Naive B cell (primary cell): ENCODE measurements at regions not wholly inside any gene's neighbourhood (a gene's known extent, or its start where the extent isn't known, plus 50 kb on each side); places are given as distances from the start of the nearest gene placed in this dataset.

Experiments used
- ATAC-seq, 2 donors: fragments of 150-1000 bp; cut with Tn5 transposase; 2 replicates each; pipeline ENCODE4 v1.10.0; 2021; ENCODE audit warnings: low read depth in 2 of 2, mild to moderate bottlenecking in 2 of 2, moderate library complexity in 2 of 2
- DNase-seq: peaks from one replicate; pipeline ENCODE4 v3.0.0; 2022
- H3K27ac Mint-ChIP-seq, 6 donors: one replicate each; pipeline ENCODE4 v1.8.0; 2020 to 2022; ENCODE audit warnings: mild to moderate bottlenecking in 6 of 6, mixed read lengths in 6 of 6, moderate library complexity in 5 of 6, inconsistent platforms in 2 of 6
- H3K27me3 Mint-ChIP-seq, 3 donors: one replicate each; pipeline ENCODE4 v1.8.0; 2021 to 2022; ENCODE audit warnings: mixed read lengths in 3 of 3, mild to moderate bottlenecking in 1 of 3
- H3K36me3 Mint-ChIP-seq, 2 donors: one replicate each; pipeline ENCODE4 v1.8.0; 2020 to 2022; ENCODE audit warnings: mixed read lengths in 2 of 2, inconsistent platforms in 1 of 2, mild to moderate bottlenecking in 1 of 2
- H3K4me1 Mint-ChIP-seq, 3 donors: one replicate each; pipeline ENCODE4 v1.8.0; 2020 to 2022; ENCODE audit warnings: mixed read lengths in 3 of 3, inconsistent platforms in 1 of 3, mild to moderate bottlenecking in 1 of 3, moderate library complexity in 1 of 3
- H3K4me3 Mint-ChIP-seq, 8 donors: one replicate each; pipeline ENCODE4 v1.8.0; 2020 to 2022; ENCODE audit warnings: mild to moderate bottlenecking in 8 of 8, mixed read lengths in 8 of 8, moderate library complexity in 8 of 8, inconsistent platforms in 2 of 8
- H3K9me3 Mint-ChIP-seq, 7 donors: one replicate each; pipeline ENCODE4 v1.8.0; 2020 to 2022; ENCODE audit warnings: mixed read lengths in 7 of 7, mild to moderate bottlenecking in 5 of 7, inconsistent platforms in 2 of 7, moderate library complexity in 1 of 7

DNA sequence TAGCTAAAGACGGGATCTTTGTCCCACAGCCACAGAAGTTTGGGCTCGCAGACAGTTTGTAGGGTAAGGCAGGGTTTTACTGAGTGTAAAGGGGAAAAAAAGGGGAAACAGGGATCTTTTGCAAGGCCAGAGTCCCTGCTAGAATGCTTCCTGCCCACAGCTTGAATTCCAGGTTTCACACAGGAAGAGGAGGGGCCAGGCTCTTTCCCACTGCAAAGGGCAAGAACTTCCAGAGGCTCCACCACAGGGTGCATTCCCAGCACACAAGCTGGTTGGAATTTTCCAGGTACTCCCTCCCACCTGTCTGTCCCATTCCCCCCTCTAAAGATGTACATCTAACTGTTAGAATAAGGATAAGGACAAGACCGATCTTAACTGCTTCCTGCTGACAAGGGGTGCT is 1126.9 kb downstream of the KCNT2 start:
- Mint-ChIP-seq H3K9me3 (peaks cover 0 to 6% (median 0%) of the 10 kb centered on the region in 7 donors), H3K4me3 (no peak overlapping the region), H3K27ac (no peak overlapping the region), H3K27me3 (no peaks in the 10 kb centered on the region), H3K36me3 (no peaks in the 10 kb centered on the region), H3K4me1 (no peaks in the 10 kb centered on the region)
- no peak for ATAC-seq
- no peak for DNase-seq

DNA sequence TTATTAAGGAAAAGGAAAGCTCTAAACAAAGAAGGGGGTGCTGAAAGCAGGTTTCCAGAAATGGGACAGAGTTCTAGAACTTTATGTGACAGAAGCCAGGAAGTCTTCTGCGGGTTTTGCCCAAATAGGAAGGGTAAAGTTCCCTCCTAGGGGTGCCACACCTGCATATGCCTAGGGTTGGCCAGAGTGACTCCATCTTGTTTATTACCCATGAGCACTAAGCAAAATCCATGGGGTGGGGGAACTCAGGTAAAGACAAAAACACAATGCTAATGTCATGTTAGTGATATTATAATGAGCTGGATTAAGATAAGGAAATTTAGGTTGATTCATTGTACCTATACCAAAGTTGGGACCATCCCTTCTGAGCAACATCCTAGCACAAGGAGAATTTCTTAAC is 1132.7 kb downstream of the KCNT2 start:
- Mint-ChIP-seq H3K36me3 (no peaks in the 10 kb centered on the region), H3K9me3 (peaks cover 0 to 2% (median 0%) of the 10 kb centered on the region in 7 donors), H3K4me1 (no peaks in the 10 kb centered on the region), H3K27ac (no peak overlapping the region), H3K27me3 (no peaks in the 10 kb centered on the region), H3K4me3 (no peak overlapping the region)
- ATAC-seq: no peak
- DNase-seq: no peak

DNA sequence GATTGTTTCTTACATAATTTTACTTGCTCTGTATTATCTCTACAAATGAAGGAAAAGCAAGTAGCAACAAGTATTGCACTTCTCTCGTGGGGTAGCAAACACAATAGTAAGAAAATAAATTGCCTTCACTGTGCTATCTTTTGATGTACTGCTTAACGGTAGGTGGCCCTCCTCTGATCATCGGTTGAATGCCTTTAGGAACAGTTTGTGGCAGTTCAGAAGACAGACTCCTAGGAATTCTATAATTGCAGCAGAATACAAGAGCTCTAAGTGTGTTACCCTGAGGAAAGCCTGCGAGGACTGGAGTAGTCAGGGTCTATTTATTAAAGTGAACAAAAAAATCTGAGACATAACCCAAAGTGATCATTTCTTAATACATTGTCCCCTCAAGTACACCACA is 1135.9 kb downstream of the KCNT2 start:
- DNase-seq: no peak
- Mint-ChIP-seq H3K27me3 (no peaks in the 10 kb centered on the region), H3K27ac (no peak overlapping the region), H3K4me1 (no peaks in the 10 kb centered on the region), H3K36me3 (no peaks in the 10 kb centered on the region), H3K4me3 (no peak overlapping the region), H3K9me3 (peaks cover 0 to 2% (median 0%) of the 10 kb centered on the region in 7 donors)
- ATAC-seq: no peak

GRCh38 chr1:195466639-195467038 is 1141.6 kb downstream of the KCNT2 start:
- peaks cover 0 to 5% (median 2%) of the 10 kb centered on the region in 7 donors for H3K9me3 Mint-ChIP-seq
- no peaks in the 10 kb centered on the region for H3K36me3 Mint-ChIP-seq
- no peak overlapping the region for H3K27ac Mint-ChIP-seq
- no peak overlapping the region for H3K4me3 Mint-ChIP-seq
- no peak for ATAC-seq
- no peaks in the 10 kb centered on the region for H3K27me3 Mint-ChIP-seq
- DNase-seq: no peak
- no peaks in the 10 kb centered on the region for H3K4me1 Mint-ChIP-seq

DNA sequence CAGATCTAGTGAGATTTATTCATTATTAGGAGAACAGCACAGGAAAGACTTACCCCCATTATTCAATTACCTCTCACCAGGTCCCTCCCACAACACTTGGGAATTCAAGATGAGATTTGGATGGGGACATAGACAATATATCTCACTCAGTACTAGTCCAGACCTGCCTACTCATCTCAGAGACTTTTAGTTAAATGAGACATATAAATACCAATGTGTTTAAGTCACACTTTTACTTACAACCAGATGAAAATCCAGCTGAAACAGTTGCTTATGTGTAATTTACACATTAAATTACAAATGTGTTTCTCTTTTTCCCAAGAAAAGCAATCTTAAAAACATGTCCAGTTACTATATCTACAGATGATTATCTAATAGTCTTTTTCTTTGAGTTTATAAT is 1145.6 kb downstream of the KCNT2 start:
- Mint-ChIP-seq H3K27ac (no peak overlapping the region), H3K4me1 (no peaks in the 10 kb centered on the region), H3K27me3 (no peaks in the 10 kb centered on the region), H3K9me3 (peaks cover 0 to 5% (median 2%) of the 10 kb centered on the region in 7 donors), H3K4me3 (no peak overlapping the region), H3K36me3 (no peaks in the 10 kb centered on the region)
- ATAC-seq (no peak), DNase-seq (no peak)

GRCh38 chr1:195462152-195462551 is 1146.1 kb downstream of the KCNT2 start:
- Mint-ChIP-seq H3K36me3 (no peaks in the 10 kb centered on the region), H3K9me3 (peaks cover 0 to 5% (median 2%) of the 10 kb centered on the region in 7 donors), H3K27ac (no peak overlapping the region)

DNA sequence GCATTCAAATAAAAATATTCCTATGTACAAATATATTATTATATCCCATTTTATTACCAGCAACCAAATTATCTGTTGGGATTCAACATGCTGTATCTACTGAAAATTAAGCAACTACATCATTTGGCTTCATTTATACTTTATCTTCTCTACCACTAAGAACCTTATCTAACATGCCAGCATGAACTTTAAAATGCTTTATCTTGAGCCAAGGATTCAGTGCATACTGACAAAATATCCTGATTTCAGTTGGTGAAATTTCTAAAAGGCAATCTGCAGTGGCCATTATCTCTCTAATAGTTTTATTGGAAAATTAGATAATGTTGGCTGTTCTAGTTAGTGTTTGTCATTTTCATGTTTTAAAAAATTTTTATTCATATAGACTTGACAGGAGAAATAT is 1149.9 kb downstream of the KCNT2 start:
- no peak for ATAC-seq
- DNase-seq: no peak
- Mint-ChIP-seq H3K36me3 (no peaks in the 10 kb centered on the region), H3K4me3 (no peak overlapping the region), H3K9me3 (peaks cover 0 to 13% (median 3%) of the 10 kb centered on the region in 7 donors), H3K27me3 (no peaks in the 10 kb centered on the region), H3K4me1 (no peaks in the 10 kb centered on the region), H3K27ac (no peak overlapping the region)

More at GRCh38 chr1:195462152-195462551, 1146.1 kb downstream of the KCNT2 start:
- DNase-seq: no peak
- Mint-ChIP-seq H3K27me3 (no peaks in the 10 kb centered on the region), H3K4me1 (no peaks in the 10 kb centered on the region), H3K4me3 (no peak overlapping the region)
- no peak for ATAC-seq

GRCh38 chr1:195450794-195451193 is 1157.4 kb downstream of the KCNT2 start:
- Mint-ChIP-seq H3K36me3 (no peaks in the 10 kb centered on the region), H3K4me3 (no peak overlapping the region), H3K27me3 (no peaks in the 10 kb centered on the region), H3K27ac (no peak overlapping the region), H3K4me1 (no peaks in the 10 kb centered on the region), H3K9me3 (peaks cover 0 to 6% (median 2%) of the 10 kb centered on the region in 7 donors)
- DNase-seq (no peak), ATAC-seq (no peak)

DNA sequence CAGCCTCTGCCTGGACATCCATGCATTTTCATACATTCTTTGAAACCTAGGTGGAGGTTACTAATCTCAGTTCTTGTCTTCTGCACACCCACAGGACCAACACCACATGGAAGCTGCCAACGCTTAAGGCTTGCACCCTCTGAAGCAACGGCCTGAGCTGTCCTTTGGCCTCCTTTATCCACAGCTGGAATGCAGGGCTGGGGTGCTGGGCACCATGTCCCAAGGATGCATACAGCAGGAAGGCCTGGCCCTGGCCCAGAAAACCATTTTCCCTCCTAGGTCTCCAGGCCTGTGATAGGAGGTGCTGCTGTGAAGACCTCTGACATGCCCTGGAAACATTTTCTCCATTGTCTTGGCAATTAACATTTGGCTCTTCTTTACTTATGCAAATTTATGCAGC is 1168.6 kb downstream of the KCNT2 start:
- no peak overlapping the region for H3K27ac Mint-ChIP-seq
- H3K27me3 Mint-ChIP-seq: no peaks in the 10 kb centered on the region
- no peak for DNase-seq
- no peak overlapping the region for H3K4me3 Mint-ChIP-seq
- H3K4me1 Mint-ChIP-seq: no peaks in the 10 kb centered on the region
- no peaks in the 10 kb centered on the region for H3K36me3 Mint-ChIP-seq
- H3K9me3 Mint-ChIP-seq: no peaks in the 10 kb centered on the region
- no peak for ATAC-seq

DNA sequence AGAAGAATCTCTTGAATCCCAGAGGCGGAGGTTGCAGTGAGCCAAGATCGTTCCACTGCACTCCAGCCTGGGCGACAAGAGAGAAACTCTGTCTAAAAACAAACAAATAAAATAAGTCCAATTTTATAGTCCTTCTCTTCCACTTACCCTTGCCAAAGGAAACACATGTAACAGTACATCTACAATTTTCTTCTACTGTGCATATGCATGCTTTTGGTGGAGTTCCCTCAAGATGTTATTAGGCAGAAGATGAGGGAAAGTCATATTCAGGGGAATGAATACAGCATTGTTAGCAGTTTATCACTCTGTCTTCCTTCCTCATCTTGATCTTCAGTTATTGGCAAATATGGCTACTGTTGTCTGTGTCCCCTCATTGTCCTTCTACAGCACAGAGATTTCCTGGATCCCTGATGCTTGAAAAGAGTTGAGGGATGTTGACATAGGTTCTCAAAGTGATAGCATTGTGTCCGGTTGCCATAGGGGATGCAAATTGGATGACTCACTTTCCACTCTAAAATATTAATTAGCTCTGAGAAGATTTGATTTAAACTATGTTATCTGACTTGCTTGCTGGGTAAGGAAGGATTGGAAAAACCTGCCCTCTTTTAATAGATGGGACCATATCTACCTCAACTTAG is 1173.6 kb downstream of the KCNT2 start:
- Mint-ChIP-seq H3K4me1 (no peaks in the 10 kb centered on the region), H3K9me3 (no peaks in the 10 kb centered on the region), H3K27ac (no peak overlapping the region), H3K36me3 (no peaks in the 10 kb centered on the region), H3K4me3 (no peak overlapping the region), H3K27me3 (no peaks in the 10 kb centered on the region)
- DNase-seq: no peak
- no peak for ATAC-seq

DNA sequence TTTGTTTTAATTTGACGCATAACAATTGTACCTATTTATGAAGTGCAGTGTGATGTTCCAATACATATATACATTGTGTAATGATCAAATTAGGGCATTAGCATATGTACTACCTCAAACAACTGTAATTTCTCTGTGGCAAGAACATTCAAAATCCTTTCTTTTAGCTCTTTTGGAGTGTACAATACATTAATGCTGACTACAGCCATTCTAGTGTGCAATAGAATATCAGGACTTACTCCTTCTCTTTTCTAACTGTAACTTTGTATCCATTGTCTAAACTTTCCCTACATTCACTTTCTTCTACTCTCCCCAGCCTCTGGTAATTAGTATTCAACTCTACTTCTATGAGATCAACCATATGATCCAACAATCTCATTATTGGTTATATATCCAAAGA is 1177.4 kb downstream of the KCNT2 start:
- ATAC-seq: no peak
- H3K4me3 Mint-ChIP-seq: no peak overlapping the region
- H3K36me3 Mint-ChIP-seq: no peaks in the 10 kb centered on the region
- H3K9me3 Mint-ChIP-seq: no peaks in the 10 kb centered on the region
- H3K27me3 Mint-ChIP-seq: no peaks in the 10 kb centered on the region
- no peak for DNase-seq
- no peaks in the 10 kb centered on the region for H3K4me1 Mint-ChIP-seq
- no peak overlapping the region for H3K27ac Mint-ChIP-seq

- no peak overlapping the region for H3K4me3 Mint-ChIP-seq
- H3K27me3 Mint-ChIP-seq: no peaks in the 10 kb centered on the region
- no peaks in the 10 kb centered on the region for H3K36me3 Mint-ChIP-seq
- DNase-seq (no peak), ATAC-seq (no peak)
- no peaks in the 10 kb centered on the region for H3K4me1 Mint-ChIP-seq
- no peak overlapping the region for H3K27ac Mint-ChIP-seq
- H3K9me3 Mint-ChIP-seq: no peaks in the 10 kb centered on the region
Measured at GRCh38 chr1:195428927-195429326, 1179.3 kb downstream of the KCNT2 start.

DNA sequence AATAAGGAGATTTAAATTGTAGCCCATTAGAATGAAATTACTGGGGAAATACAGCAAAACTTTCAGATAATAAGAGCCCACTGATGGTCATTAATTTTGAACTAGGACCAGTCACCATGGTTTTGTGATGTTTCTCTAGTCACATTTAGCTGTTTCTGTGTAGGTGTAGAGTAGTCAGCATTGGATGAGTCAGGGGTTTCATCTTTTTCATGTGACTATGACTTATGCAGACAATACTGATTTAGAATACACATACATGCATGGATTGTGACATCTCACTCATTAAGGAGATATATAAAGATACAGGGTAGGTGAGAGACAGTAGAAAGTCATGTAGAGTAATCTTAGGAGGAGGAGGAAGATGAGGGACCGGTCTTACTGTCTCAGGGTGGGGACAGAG is 1192.7 kb downstream of the KCNT2 start:
- H3K36me3 Mint-ChIP-seq: no peaks in the 10 kb centered on the region
- H3K27ac Mint-ChIP-seq: peak overlapping the region in 2 of 6 donors; percentile 10 to 33
- no peak overlapping the region for H3K4me3 Mint-ChIP-seq
- no peaks in the 10 kb centered on the region for H3K27me3 Mint-ChIP-seq
- H3K9me3 Mint-ChIP-seq: no peaks in the 10 kb centered on the region
- no peaks in the 10 kb centered on the region for H3K4me1 Mint-ChIP-seq
- DNase-seq (no peak), ATAC-seq (no peak)

DNA sequence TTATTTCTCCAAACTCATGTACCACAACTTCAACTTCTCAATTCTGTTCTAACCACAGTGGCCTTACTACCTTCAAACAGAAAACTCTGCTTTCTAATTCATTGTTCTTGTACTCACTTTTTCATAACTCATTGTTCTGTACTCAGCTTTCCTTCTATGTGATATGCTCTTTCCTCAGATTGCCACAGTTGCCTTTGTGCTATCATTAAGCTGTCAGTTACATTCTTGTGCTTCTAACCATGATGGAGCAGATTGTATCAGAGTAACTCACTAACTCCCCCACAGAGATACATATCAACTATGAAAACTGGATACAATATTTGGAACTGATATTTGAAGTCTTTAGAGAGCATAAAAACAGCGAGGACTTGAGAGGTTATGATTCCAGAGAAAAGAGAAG is 1213.7 kb downstream of the KCNT2 start:
- H3K36me3 Mint-ChIP-seq: no peaks in the 10 kb centered on the region
- no peak overlapping the region for H3K27ac Mint-ChIP-seq
- DNase-seq (no peak), ATAC-seq (no peak)
- H3K4me1 Mint-ChIP-seq: no peaks in the 10 kb centered on the region
- no peaks in the 10 kb centered on the region for H3K27me3 Mint-ChIP-seq
- H3K9me3 Mint-ChIP-seq: peaks cover 0 to 7% (median 0%) of the 10 kb centered on the region in 7 donors
- no peak overlapping the region for H3K4me3 Mint-ChIP-seq

DNA sequence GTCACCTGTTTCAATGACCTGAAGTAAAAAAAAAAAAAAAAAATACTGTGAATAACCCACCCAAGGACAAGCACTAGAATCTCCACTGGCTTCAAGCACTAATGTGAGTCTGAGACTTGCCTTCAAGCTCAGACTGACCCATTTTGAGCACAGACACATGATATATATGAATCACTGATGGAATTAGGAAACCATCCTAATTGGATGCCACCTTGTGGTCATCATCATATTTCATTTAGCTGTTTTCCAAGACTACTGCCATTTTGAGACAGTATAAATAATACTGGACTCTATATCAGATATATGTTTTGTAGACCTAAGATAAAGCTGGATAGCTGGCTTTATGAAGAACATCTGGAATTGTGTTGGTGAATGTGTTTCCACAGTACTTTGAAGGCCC is 1232.0 kb downstream of the KCNT2 start:
- no peaks in the 10 kb centered on the region for H3K4me1 Mint-ChIP-seq
- H3K36me3 Mint-ChIP-seq: no peaks in the 10 kb centered on the region
- no peaks in the 10 kb centered on the region for H3K9me3 Mint-ChIP-seq

More for the DNA sequence above, 1232.0 kb downstream of the KCNT2 start:
- ATAC-seq (no peak), DNase-seq (no peak)
- H3K27me3 Mint-ChIP-seq: no peaks in the 10 kb centered on the region
- H3K4me3 Mint-ChIP-seq: no peak overlapping the region
- no peak overlapping the region for H3K27ac Mint-ChIP-seq
